22Rv1 (cell line): ENCODE measurements at regions not wholly inside any gene's neighbourhood (a gene's known extent, or its start where the extent isn't known, plus 50 kb on each side); places are given as distances from the start of the nearest gene placed in this dataset.

Source experiments
- CTCF ChIP-seq: fragments of 450-650 bp; IDR thresholded peaks from 2 replicates; pipeline ENCODE4 v1.5.1; 2017; ENCODE audit warnings: mild to moderate bottlenecking
- ZFX ChIP-seq: fragments of 450-650 bp; IDR thresholded peaks from 2 replicates; pipeline ENCODE4 v1.6.1; 2017; ENCODE audit warnings: antibody characterized with exemption, borderline replicate concordance

- no peak for TF ChIP-seq CTCF
- TF ChIP-seq ZFX, result no peak
These were observed 71.8 kb upstream of the UGP2 start for GRCh38 chr2:63769915-63770314.
